Activated CD8-positive, alpha-beta T cell treated with anti-CD3 and anti-CD28 coated beads, Interleukin-2, amount 10 ng/mL, durations not matched to agents 7 days and 5 days (primary cell): ENCODE measurements at regions not wholly inside any gene's neighbourhood (a gene's known extent, or its start where the extent isn't known, plus 50 kb on each side); places are given as distances from the start of the nearest gene placed in this dataset.

ENCODE experiments used
- ATAC-seq: fragments of 150-1000 bp; cut with Tn5 transposase; one replicate; pipeline ENCODE4 v1.10.0; 2021; ENCODE audit warnings: moderate library complexity
- CTCF ChIA-PET: fragments of 350-600 bp; sonication (Branson Sonifier 250); formaldehyde crosslinking; loops from one replicate; lab custom pipeline; 2021; ENCODE audit warnings: antibody characterized with exemption; lab: Charles Lee
- POLR2A ChIA-PET: fragments of 350-600 bp; sonication (Branson Sonifier 250); formaldehyde crosslinking; loops from one replicate; lab custom pipeline; 2021; ENCODE audit warnings: antibody characterized with exemption; lab: Charles Lee
- DNase-seq: peaks from one replicate; pipeline ENCODE4 v3.0.0-alpha.2; 2020
- H3K27ac Mint-ChIP-seq: one replicate; pipeline ENCODE4 v1.8.0; 2021; ENCODE audit warnings: mild to moderate bottlenecking, mixed read lengths
- H3K27me3 Mint-ChIP-seq: one replicate; pipeline ENCODE4 v1.8.0; 2021; ENCODE audit warnings: low read depth, mixed read lengths
- H3K36me3 Mint-ChIP-seq: one replicate; pipeline ENCODE4 v1.8.0; 2021; ENCODE audit warnings: low read depth, mixed read lengths
- H3K4me1 Mint-ChIP-seq: one replicate; pipeline ENCODE4 v1.8.0; 2021; ENCODE audit warnings: low read depth, mixed read lengths
- H3K4me3 Mint-ChIP-seq: one replicate; pipeline ENCODE4 v1.8.0; 2021; ENCODE audit warnings: mild to moderate bottlenecking, mixed read lengths
- H3K9me3 Mint-ChIP-seq: one replicate; pipeline ENCODE4 v1.8.0; 2022; ENCODE audit warnings: mixed read lengths; ENCODE audit not compliant: insufficient read depth

DNA sequence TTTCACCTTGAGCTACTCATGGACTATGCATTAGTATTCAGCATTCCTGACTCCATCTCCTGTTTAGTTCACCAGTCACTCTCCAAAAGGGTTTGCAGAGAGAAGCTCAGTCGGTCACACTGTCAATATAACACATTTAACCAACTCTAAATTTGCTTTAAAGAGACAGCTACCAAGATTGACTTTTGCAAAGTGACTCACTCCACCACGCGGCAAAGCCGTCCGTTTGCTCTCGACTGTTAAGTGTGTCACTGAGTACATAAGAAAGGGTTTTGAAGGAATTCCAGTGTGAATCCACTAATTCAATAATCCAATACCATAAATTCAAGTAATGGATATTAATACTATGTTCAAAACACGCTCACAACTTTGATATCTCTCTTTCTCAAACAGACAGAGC lies 1006.7 kb upstream of the NR2F2 start:
- ChIA-PET POLR2A (no interaction called here), CTCF (no interaction called here)
- ATAC-seq (no peak), DNase-seq (no peak)
- Mint-ChIP-seq H3K27ac (no peak overlapping the region), H3K27me3 (peaks cover 43% of the 10 kb centered on the region), H3K9me3 (no peaks in the 10 kb centered on the region), H3K4me3 (no peak overlapping the region), H3K4me1 (peaks cover 2% of the 10 kb centered on the region), H3K36me3 (no peaks in the 10 kb centered on the region)

DNA sequence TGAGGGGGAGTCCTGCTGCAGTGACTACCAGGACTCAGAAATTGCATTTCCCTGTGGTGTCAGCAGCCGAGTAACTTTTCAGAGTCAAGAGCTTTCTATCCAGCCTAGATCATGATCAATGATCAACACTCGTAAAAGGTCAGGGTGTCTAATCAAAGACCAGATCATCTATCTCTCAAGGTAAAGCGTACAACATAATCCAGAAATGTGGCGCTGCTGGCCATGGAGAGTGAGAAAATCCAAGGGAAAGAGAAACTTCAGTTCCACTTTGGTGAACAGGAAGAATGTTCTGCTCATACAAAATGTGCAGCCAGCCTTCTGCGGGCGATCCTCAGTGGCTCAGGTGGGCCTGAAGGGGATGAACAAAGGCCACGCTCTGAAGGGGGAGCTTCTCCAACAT lies 1005.8 kb upstream of the NR2F2 start:
- ATAC-seq (no peak), DNase-seq (no peak)
- Mint-ChIP-seq H3K27me3 (peaks cover 47% of the 10 kb centered on the region), H3K4me3 (no peak overlapping the region), H3K9me3 (no peaks in the 10 kb centered on the region), H3K36me3 (no peaks in the 10 kb centered on the region), H3K4me1 (peaks cover 2% of the 10 kb centered on the region), H3K27ac (no peak overlapping the region)
- POLR2A ChIA-PET: no interaction called here
- CTCF ChIA-PET: no interaction called here

DNA sequence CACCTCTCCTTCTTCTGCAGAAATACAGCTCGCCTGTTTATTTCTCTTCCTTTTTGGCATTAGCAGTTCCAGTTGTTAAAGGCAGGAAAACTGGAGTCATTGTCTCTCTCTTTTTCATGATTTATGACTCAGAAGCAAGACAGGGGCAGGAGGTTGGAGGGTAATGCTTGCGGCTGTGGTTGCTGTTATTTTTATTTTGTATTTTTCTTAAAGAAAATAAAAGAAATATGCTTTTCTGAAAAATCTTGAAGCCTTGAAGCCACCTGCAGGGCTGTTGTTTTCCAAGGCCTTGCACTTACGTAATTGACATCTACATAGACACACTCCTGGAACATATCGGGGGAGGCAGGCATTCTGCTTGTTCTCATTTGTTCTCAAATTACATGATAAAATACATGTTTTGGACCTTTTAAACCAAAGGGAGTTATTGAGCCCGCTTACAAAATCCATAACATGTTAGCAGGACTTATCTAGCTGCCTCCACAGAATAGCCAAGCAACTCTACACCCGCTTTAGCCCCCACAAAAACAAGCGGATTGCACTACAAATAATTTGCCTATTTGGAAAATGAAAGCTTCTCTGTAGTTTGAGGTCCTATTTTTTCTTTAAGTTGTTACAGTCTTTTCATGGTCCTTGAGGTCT lies 1004.6 kb upstream of the NR2F2 start:
- no peak overlapping the region for H3K27ac Mint-ChIP-seq
- ATAC-seq (no peak), DNase-seq (no peak)
- no peaks in the 10 kb centered on the region for H3K9me3 Mint-ChIP-seq
- peaks cover 2% of the 10 kb centered on the region for H3K4me1 Mint-ChIP-seq
- ChIA-PET POLR2A (no interaction called here), CTCF (no interaction called here)
- no peaks in the 10 kb centered on the region for H3K36me3 Mint-ChIP-seq
- H3K4me3 Mint-ChIP-seq: no peak overlapping the region
- H3K27me3 Mint-ChIP-seq: peaks cover 44% of the 10 kb centered on the region

DNA sequence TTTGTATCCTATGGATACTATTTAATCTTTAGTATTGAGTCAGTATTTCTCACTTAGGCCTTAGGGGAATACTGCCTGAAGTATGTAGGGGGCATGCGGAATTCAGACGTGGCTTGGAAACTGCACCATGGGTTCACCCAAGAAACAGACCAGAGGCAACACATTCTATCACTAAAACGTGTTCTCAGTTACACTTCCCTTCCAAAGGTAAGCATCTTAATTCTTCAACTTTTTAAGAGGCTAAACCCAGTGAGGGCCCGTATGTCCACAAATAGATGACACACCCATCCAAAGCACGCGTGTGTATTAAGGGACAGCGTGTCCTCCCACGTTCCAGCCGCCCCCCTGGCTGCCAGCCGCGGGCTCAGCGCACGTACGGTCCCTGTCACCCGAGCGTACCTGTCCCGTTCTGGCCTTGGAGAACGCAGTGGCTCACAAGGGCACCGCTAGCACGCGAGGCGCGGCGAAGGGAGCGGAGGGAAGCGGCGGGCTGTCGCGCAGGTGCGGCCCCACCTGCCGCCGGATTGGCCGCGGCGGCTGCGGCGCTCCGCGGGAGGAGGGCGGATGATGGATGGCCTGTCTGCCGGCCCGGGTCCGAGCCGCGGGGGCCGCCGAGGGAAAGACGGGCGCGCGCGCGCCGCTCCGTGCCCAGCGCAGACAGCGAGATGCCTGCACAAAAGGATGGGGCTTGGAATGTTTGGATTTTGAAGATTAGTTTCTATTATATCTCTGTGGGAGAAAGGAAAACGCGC lies 1003.9 kb upstream of the NR2F2 start:
- H3K27ac Mint-ChIP-seq: no peak overlapping the region
- H3K36me3 Mint-ChIP-seq: no peaks in the 10 kb centered on the region
- H3K4me1 Mint-ChIP-seq: peaks cover 2% of the 10 kb centered on the region
- ChIA-PET CTCF (no interaction called here), POLR2A (no interaction called here)
- ATAC-seq (no peak), DNase-seq (no peak)
- H3K9me3 Mint-ChIP-seq: no peaks in the 10 kb centered on the region
- peak overlapping the region; percentile 28 for H3K4me3 Mint-ChIP-seq
- H3K27me3 Mint-ChIP-seq: peaks cover 42% of the 10 kb centered on the region

DNA sequence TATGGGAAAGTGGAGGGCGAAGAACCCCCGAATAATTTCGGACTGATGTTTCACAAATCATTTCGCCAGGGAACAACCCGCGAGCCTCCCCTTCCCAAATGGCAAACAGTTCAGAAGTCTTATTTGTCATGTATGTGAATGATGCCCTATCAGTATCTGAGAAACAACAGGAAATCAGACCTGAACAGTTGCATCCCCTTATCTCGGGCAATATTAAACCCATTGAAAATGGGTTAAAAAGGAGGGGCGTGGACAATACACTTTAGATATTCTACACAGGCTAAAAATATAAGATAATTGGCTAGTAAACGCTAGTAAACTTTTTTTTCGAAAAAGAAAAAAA lies 1003.3 kb upstream of the NR2F2 start:
- DNase-seq (no peak), ATAC-seq (no peak)
- H3K9me3 Mint-ChIP-seq: no peaks in the 10 kb centered on the region
- peaks cover 41% of the 10 kb centered on the region for H3K27me3 Mint-ChIP-seq
- peaks cover 2% of the 10 kb centered on the region for H3K4me1 Mint-ChIP-seq
- H3K36me3 Mint-ChIP-seq: no peaks in the 10 kb centered on the region
- H3K4me3 Mint-ChIP-seq: peak overlapping the region; percentile 28
- ChIA-PET CTCF (no interaction called here), POLR2A (no interaction called here)
- no peak overlapping the region for H3K27ac Mint-ChIP-seq

DNA sequence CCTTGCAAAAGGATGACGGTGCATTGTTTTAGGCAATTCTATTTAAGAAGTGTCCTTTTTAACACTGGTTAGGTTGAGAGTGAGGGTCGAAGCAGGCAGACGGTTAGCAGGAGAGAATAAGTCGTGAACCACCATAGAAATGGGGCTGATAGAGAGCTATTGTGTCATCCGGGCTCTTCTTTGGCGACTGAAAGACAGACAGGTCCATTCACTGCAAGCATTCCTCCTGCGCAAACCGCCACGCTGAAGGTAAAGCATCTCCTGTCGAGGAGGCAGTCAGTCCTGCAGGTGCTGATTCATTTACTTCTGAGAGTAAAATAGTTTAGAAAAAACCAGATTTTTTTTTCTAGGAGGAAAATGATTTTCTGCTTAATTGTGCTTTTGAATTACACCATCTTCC lies 1002.8 kb upstream of the NR2F2 start:
- ATAC-seq (no peak), DNase-seq (no peak)
- H3K27ac Mint-ChIP-seq: no peak overlapping the region
- ChIA-PET CTCF (no interaction called here), POLR2A (no interaction called here)
- peaks cover 41% of the 10 kb centered on the region for H3K27me3 Mint-ChIP-seq
- H3K36me3 Mint-ChIP-seq: no peaks in the 10 kb centered on the region
- H3K4me1 Mint-ChIP-seq: peaks cover 2% of the 10 kb centered on the region
- no peak overlapping the region for H3K4me3 Mint-ChIP-seq
- no peaks in the 10 kb centered on the region for H3K9me3 Mint-ChIP-seq

DNA sequence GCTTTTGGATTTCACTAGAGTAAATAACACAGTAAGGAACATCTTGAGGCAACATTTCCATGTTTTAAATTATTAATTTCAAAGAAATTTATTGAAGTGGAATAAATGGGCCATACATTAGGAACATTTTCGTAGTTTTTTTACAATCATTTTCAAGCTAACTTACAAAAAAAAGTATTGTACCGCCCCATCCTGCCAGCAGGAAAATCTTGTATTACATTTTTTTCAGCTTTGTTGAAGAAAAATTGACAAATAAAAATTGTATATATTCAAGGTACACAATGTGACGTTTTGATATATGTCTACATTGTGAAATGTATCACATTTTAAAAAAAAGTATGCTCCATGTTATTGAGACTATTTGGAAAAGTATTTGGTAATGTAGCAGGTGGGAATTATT lies 1001.9 kb upstream of the NR2F2 start:
- H3K27ac Mint-ChIP-seq: no peak overlapping the region
- no peak overlapping the region for H3K4me3 Mint-ChIP-seq
- no peaks in the 10 kb centered on the region for H3K9me3 Mint-ChIP-seq
- ChIA-PET POLR2A (no interaction called here), CTCF (interaction anchor here (1.6 kb wide), 1 partner anchor 37 kb away, joined by 4 read pairs; no protein-coding TSS in a partner anchor)
- no peaks in the 10 kb centered on the region for H3K36me3 Mint-ChIP-seq
- DNase-seq: no peak
- peaks cover 44% of the 10 kb centered on the region for H3K27me3 Mint-ChIP-seq
- peaks cover 2% of the 10 kb centered on the region for H3K4me1 Mint-ChIP-seq
- ATAC-seq: no peak

DNA sequence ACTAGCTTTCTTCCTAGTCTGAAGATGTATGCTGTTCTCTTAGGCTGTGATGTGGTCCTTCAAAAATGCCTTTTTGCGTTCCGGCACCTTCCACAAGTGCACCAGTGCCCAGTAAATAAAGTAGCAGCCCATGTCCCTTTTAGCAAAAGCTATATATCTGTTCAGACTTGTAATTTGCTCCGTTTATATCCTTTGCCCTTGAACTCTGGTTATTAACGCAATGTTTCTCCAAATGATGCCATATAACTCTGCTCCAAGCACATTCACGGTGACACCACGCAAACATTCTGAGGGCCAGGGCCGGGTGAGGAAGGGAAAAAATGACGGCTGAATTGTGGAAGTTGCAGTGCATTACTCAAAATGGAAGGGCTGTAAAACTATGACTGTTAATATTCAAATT lies 1001.1 kb upstream of the NR2F2 start:
- Mint-ChIP-seq H3K9me3 (no peaks in the 10 kb centered on the region), H3K27ac (no peak overlapping the region), H3K4me3 (no peak overlapping the region), H3K27me3 (peaks cover 42% of the 10 kb centered on the region), H3K36me3 (no peaks in the 10 kb centered on the region), H3K4me1 (peaks cover 2% of the 10 kb centered on the region)
- ChIA-PET POLR2A (no interaction called here), CTCF (interaction anchor here (1.6 kb wide), 1 partner anchor 37 kb away, joined by 4 read pairs; no protein-coding TSS in a partner anchor)
- no peak for ATAC-seq
- DNase-seq: no peak

DNA sequence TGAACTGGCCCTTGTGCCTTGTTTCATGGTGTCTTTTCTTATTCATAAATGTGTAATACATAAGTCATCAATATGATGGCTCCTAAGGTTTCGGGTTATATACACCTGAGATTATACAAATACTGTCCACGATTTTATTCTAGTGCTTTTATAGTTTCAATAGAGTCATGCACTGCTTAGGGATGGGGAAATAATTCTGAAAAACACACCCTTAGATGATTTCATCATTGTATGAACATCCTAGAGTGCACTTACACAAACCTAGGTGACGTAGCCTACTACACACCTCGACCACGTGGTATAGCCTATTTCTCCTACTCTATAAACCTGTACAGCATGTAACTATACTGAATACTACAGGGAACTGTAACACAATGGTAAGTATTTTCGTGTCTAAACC lies 988.8 kb upstream of the NR2F2 start:
- Mint-ChIP-seq H3K4me1 (no peaks in the 10 kb centered on the region), H3K27me3 (peaks cover 12% of the 10 kb centered on the region), H3K36me3 (no peaks in the 10 kb centered on the region), H3K4me3 (no peak overlapping the region), H3K9me3 (peaks cover 4% of the 10 kb centered on the region), H3K27ac (no peak overlapping the region)
- ATAC-seq: no peak
- CTCF ChIA-PET: no interaction called here
- POLR2A ChIA-PET: no interaction called here
- no peak for DNase-seq

DNA sequence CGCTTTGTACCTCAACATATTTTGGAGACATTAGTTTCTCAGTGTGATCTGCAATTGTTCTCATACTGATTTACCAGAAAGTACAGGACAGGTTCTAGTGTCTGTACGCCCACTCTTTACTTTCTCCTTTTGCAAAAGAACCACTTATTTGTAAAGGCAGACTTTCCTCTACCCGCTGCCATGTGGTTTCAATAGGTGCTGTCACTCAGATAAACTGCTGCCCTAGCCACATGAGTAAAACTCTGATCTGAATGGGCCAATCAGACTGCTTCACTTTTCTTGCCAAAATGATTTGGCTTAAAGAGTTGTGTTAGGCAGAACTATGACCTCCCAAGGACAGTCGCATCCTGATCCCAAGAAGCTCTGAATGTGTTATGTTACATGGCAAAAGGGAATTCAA lies 984.6 kb upstream of the NR2F2 start:
- H3K4me1 Mint-ChIP-seq: no peaks in the 10 kb centered on the region
- H3K27ac Mint-ChIP-seq: no peak overlapping the region
- no peaks in the 10 kb centered on the region for H3K36me3 Mint-ChIP-seq
- no peaks in the 10 kb centered on the region for H3K9me3 Mint-ChIP-seq
- H3K27me3 Mint-ChIP-seq: peaks cover 7% of the 10 kb centered on the region
- no peak for DNase-seq
- ATAC-seq: no peak
- H3K4me3 Mint-ChIP-seq: no peak overlapping the region
- POLR2A ChIA-PET: no interaction called here
- CTCF ChIA-PET: interaction anchor here (1.0 kb wide), 1 partner anchor 25 kb away, joined by 3 read pairs; no protein-coding TSS in a partner anchor

DNA sequence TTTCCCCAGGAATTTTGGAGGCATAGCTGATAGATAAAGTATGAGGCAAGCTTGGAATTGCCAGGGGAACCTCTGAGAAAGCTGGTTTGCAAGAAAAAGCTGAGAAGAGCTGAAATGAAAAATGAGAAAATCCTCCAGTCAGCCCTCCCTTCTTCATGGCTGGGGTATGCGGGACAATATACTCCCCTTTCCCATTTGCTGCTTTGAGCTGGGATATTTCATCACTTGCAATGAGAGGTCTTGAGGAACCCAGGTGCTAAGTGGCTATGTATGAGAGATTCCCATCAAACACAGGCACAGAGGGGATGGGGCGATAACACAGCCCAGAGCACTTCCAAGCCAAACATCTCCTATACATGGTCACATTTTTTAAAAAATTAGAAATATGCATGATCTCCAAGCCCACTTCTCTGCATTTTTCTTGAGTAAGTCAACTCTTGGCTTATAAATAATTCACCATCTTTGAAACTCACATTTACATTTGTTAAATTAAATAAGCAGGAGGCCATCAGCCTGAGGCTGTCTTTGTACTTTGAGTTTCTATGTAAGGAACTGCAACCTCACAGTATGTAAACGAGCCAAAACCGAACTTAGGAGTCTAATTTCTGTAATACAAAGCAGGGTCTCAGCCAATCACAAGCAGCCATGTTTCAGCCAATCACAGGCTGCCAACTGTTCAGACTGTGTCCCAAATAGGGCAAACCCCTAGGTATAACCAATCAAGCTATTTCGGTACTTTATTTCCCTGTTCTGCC lies 983.6 kb upstream of the NR2F2 start:
- Mint-ChIP-seq H3K27me3 (peaks cover 6% of the 10 kb centered on the region), H3K36me3 (no peaks in the 10 kb centered on the region), H3K4me3 (no peak overlapping the region), H3K9me3 (no peaks in the 10 kb centered on the region), H3K4me1 (no peaks in the 10 kb centered on the region), H3K27ac (no peak overlapping the region)
- CTCF ChIA-PET: no interaction called here
- POLR2A ChIA-PET: no interaction called here
- no peak for DNase-seq
- no peak for ATAC-seq

DNA sequence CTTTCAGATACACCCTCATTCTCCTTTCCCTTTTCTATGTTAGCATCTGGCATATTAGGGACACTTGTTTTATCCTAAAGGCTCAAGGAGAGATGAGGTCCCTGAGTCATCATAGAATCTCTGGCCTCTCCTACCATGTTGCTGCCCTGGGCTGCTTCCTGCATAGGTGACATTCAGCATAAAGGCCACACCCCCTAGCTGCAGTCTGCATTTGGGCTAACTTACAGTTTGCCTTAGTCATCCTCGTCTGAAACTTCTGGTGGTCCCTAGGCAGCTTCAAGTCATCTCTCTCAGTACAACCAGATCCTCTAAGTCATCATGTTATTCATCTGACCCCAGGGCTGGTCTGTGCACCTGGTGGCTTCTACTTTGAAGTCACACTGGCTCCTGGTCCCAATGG lies 982.7 kb upstream of the NR2F2 start:
- Mint-ChIP-seq H3K4me3 (no peak overlapping the region), H3K4me1 (no peaks in the 10 kb centered on the region), H3K27me3 (peaks cover 6% of the 10 kb centered on the region), H3K36me3 (no peaks in the 10 kb centered on the region), H3K27ac (no peak overlapping the region), H3K9me3 (no peaks in the 10 kb centered on the region)
- ATAC-seq: no peak
- ChIA-PET CTCF (interaction anchor here (0.6 kb wide), 1 partner anchor 677 kb away, joined by 4 read pairs; no protein-coding TSS in a partner anchor), POLR2A (interaction anchor here (0.6 kb wide), 1 partner anchor 121 kb away, joined by 3 read pairs; no protein-coding TSS in a partner anchor)
- DNase-seq: no peak
